Spinal cord (tissue), 9 donors: ENCODE measurements at regions not wholly inside any gene's neighbourhood (a gene's known extent, or its start where the extent isn't known, plus 50 kb on each side); places are given as distances from the start of the nearest gene placed in this dataset.
"Not testable (repeated sequence)": the region's sequence is repeated elsewhere in the genome, so short reads cannot be mapped to it uniquely, and the experiment has no call there.

Experiments used
- DNase-seq, 6 donors: peaks; one replicate each; pipeline versions ENCODE4 v3.0.0 to v3.0.0-alpha.2; 2013 to 2015; ENCODE audit warnings: low spot score in 6 of 6, low read depth in 4 of 6
- H3K27ac ChIP-seq: one replicate; pipeline ENCODE4 v1.5.1; 2013; ENCODE audit warnings: low read depth, low read length, control low read depth
- H3K27me3 ChIP-seq: one replicate; pipeline ENCODE4 v1.6.1; 2013; ENCODE audit warnings: low read length; ENCODE audit not compliant: control insufficient read depth, insufficient read depth
- H3K36me3 ChIP-seq: one replicate; pipeline ENCODE4 v1.6.1; 2013; ENCODE audit warnings: low read length; ENCODE audit not compliant: control insufficient read depth, insufficient read depth
- H3K4me1 ChIP-seq: one replicate; pipeline ENCODE4 v1.6.1; 2013; ENCODE audit warnings: low read length; ENCODE audit not compliant: control insufficient read depth, insufficient read depth
- H3K4me3 ChIP-seq: one replicate; pipeline ENCODE4 v1.5.1; 2013; ENCODE audit warnings: low read depth, low read length, control low read depth
- H3K9me3 ChIP-seq: one replicate; pipeline ENCODE4 v1.6.1; 2013; ENCODE audit warnings: low read length; ENCODE audit not compliant: control insufficient read depth, insufficient read depth
- WGBS: methylation state at CpG from one replicate; pipeline ENCODE4 v1.1.5; 2013; ENCODE audit warnings: missing lambda C conversion rate; ENCODE audit not compliant: insufficient coverage; 5-methylcytosine and 5-hydroxymethylcytosine counted together
- donor health status: healthy.

- no peaks in the 10 kb centered on the region for H3K36me3 ChIP-seq
- peaks cover 6% of the 10 kb centered on the region for H3K4me1 ChIP-seq
- WGBS, result 94% methylated on average over 2 of the region's 3 CpGs
- no peaks in the 10 kb centered on the region for H3K9me3 ChIP-seq
- H3K27me3 ChIP-seq, result no peaks in the 10 kb centered on the region
- no peak for DNase-seq
- no peak overlapping the region for H3K27ac ChIP-seq
- no peak overlapping the region for H3K4me3 ChIP-seq
Observed at GRCh38 chr7:28318101-28318762, 94.1 kb upstream of the CREB5 start.

- DNase-seq, result no peak
- WGBS, result 93% methylated on average over 5 of the region's 7 CpGs
- Histone ChIP-seq H3K27ac (no peak overlapping the region), H3K9me3 (no peaks in the 10 kb centered on the region), H3K4me1 (no peaks in the 10 kb centered on the region), H3K4me3 (no peak overlapping the region), H3K27me3 (no peaks in the 10 kb centered on the region), H3K36me3 (no peaks in the 10 kb centered on the region)
Observed at GRCh38 chr7:28323833-28324232, 88.5 kb upstream of the CREB5 start.

- Histone ChIP-seq H3K4me1 (no peaks in the 10 kb centered on the region), H3K36me3 (no peaks in the 10 kb centered on the region), H3K9me3 (no peaks in the 10 kb centered on the region), H3K27me3 (no peaks in the 10 kb centered on the region), H3K4me3 (no peak overlapping the region), H3K27ac (no peak overlapping the region)
- WGBS, result 80% methylated on average over 1 of the region's 2 CpGs
- DNase-seq, result no peak
Observed at GRCh38 chr7:28328146-28328545, 84.2 kb upstream of the CREB5 start.

- H3K4me1 ChIP-seq, result no peaks in the 10 kb centered on the region
- 89% methylated on average over 1 of the region's 9 CpGs for WGBS
- no peaks in the 10 kb centered on the region for H3K9me3 ChIP-seq
- no peaks in the 10 kb centered on the region for H3K27me3 ChIP-seq
- H3K36me3 ChIP-seq, result no peaks in the 10 kb centered on the region
- no peak for DNase-seq
- H3K4me3 ChIP-seq, result no peak overlapping the region
- H3K27ac ChIP-seq, result no peak overlapping the region
Observed at GRCh38 chr7:28328822-28329660, 83.3 kb upstream of the CREB5 start.

GRCh38 chr7:28329661-28330363 is 82.5 kb upstream of the CREB5 start:
- Histone ChIP-seq H3K36me3 (no peaks in the 10 kb centered on the region), H3K4me1 (no peaks in the 10 kb centered on the region), H3K9me3 (no peaks in the 10 kb centered on the region), H3K27me3 (no peaks in the 10 kb centered on the region), H3K4me3 (no peak overlapping the region), H3K27ac (no peak overlapping the region)
- DNase-seq, result no peak
- WGBS, result 75% methylated on average over 2 of the region's 6 CpGs

GRCh38 chr7:28330384-28331070 is 81.8 kb upstream of the CREB5 start:
- Histone ChIP-seq H3K4me1 (no peaks in the 10 kb centered on the region), H3K27ac (no peak overlapping the region), H3K4me3 (no peak overlapping the region), H3K9me3 (no peaks in the 10 kb centered on the region), H3K36me3 (no peaks in the 10 kb centered on the region), H3K27me3 (no peaks in the 10 kb centered on the region)
- DNase-seq, result no peak
- WGBS, result 80% methylated on average over 1 of the region's 4 CpGs

- Histone ChIP-seq H3K36me3 (no peaks in the 10 kb centered on the region), H3K4me1 (no peaks in the 10 kb centered on the region), H3K4me3 (no peak overlapping the region), H3K27me3 (no peaks in the 10 kb centered on the region), H3K9me3 (no peaks in the 10 kb centered on the region), H3K27ac (no peak overlapping the region)
- DNase-seq, result no peak
- 93% methylated on average over 3 of the region's 4 CpGs for WGBS
Observed at GRCh38 chr7:28332046-28332445, 80.3 kb upstream of the CREB5 start.

- H3K27ac ChIP-seq, H3K4me1 ChIP-seq, H3K9me3 ChIP-seq, H3K4me3 ChIP-seq, H3K27me3 ChIP-seq, H3K36me3 ChIP-seq, DNase-seq: not testable (repeated sequence)
Observed at GRCh38 chr7:28333548-28333947, 78.8 kb upstream of the CREB5 start.

- no CpG with 5 or more reads among the region's 2 CpGs for WGBS
- H3K27me3 ChIP-seq, result no peaks in the 10 kb centered on the region
- H3K27ac ChIP-seq, result no peak overlapping the region
- DNase-seq, result no peak
- no peaks in the 10 kb centered on the region for H3K4me1 ChIP-seq
- no peaks in the 10 kb centered on the region for H3K9me3 ChIP-seq
- H3K36me3 ChIP-seq, result no peaks in the 10 kb centered on the region
- no peak overlapping the region for H3K4me3 ChIP-seq
Observed at GRCh38 chr7:28336806-28337205, 75.5 kb upstream of the CREB5 start.
